ENCODE measurements at regions not wholly inside any gene's neighbourhood (a gene's known extent, or its start where the extent isn't known, plus 50 kb on each side); places are given as distances from the start of the nearest gene placed in this dataset.

DNA sequence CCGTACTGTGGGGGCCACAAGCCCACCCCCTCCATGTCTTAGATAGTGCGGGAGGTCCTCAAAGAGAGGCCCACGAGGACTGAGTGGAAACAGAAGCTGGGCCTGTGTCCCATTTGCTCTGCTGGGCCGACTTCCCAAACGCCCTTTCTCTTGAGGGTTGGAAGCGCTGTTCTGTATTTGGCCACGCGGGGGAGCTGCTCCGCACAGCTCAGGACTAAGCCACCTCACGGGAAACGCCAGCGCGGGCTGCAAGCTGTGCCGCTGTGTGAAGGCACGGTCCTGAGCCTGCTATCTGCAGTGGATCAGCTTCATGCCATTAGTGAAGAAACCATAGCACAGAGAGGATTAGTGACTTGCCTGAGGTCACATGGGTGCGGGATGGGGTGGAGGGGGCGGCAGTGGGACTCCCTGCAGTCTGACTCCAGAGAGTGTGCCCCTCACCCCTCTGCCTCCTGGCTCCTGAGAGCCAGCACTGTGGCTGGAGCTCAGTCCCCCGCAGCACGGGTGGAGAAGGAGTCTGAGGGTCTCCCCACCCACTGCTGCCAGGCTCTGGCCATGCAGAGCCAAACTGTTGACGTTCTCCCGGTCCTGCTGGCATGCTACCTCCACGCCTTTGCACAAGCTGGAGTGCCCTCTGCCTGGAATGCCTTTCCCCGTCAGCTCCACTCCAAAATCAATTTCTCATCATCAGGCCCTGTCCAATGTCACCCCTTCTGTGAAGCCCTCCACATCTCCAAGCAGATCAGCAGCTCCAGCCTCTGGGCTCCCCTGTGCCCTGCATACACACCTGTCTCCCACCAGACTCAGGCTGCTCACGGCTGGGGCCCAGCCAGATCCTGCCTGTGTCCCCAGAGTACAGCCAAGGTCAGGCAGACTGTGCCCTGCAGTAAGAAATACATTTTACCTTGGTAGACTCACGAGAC, 51.5 kb upstream of the LRRC32 start:
- peak; percentile 50 for DNase-seq

- no peak for DNase-seq
These were observed 52.6 kb upstream of the LRRC32 start for GRCh38 chr11:76723142-76723541.

DNA sequence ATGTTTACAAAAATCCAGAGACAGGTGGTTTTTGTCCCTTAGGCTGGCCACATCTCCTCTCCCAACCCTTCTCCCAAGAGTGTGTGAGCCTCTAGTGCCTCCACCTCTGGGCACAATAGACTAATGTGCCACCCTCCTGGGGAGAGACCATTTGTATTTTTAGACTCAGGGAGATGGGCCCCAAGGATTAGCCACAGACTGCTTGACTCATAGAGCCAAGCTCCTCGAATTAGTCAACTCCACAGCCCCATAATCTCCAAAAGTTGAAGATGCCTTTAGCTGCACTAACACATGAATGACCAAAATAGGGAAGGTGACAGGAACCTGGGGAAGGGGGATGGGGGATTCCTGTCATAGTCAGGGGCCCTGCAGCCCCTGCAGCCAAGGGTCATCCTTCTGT, 53.0 kb upstream of the LRRC32 start:
- DNase-seq = no peak

DNA sequence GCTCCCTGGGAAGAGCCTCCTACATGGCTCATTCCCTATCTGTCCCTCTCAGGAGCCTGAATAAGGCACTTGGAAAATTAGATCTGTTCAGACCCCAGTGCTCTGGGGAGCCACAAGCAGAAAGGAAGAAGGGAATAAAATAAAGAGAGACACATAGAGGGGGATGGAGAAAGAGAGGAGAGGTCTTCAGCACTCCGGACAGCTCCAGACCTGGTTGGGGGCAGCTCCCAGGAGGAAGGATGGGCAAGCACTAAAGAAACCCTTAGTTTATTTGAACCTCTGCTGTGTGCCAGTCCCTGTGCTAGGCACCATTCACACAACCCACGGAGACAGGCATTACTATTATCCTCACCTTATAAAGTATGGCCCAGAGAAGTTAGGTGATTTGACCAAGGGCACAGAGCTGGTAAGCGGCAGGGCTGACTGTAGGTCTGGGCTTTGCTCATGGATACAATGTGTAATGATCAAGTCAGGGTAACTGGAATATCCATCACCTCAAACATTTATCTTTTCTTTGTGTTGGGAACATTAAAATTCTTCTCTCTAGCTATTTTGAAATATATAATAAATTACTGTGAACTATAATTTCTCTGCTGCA, 53.7 kb upstream of the LRRC32 start:
- DNase-seq = no peak

- DNase-seq = no peak
These were observed 54.9 kb upstream of the TSKU start for GRCh38 chr11:76728227-76728626.

DNA sequence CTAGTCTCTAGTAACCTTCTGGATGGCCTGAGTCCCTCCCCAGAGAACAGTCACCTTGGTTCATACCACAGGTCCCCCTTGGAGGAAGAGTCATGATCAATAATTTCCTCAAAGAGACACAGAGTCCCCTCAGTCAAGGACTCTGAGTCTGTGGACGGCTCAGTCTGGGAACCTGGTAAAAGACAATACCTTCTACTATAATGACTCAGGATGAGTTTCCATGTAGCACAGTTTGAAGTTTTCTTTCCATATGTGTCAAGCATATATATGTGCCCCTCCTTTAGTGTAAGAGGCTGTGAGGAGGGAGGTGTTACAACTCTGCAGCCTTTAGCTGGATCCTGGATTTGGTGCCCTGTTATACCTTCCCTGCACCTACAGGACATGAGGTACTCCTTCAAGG, 54.4 kb upstream of the TSKU start:
- no peak for DNase-seq

GRCh38 chr11:76729214-76729613, 53.9 kb upstream of the TSKU start:
- no peak for DNase-seq

- DNase-seq = no peak
These were observed 52.1 kb upstream of the TSKU start for GRCh38 chr11:76730887-76731565.

GRCh38 chr11:76732643-76733042, 50.5 kb upstream of the TSKU start:
- no peak for DNase-seq
